GM21528 (cell line): ENCODE measurements at regions not wholly inside any gene's neighbourhood (a gene's known extent, or its start where the extent isn't known, plus 50 kb on each side); places are given as distances from the start of the nearest gene placed in this dataset.
"Not testable (repeated sequence)": the region's sequence is repeated elsewhere in the genome, so short reads cannot be mapped to it uniquely, and the experiment has no call there.

ENCODE experiments used
- ATAC-seq: cut with Tn5 transposase; IDR thresholded peaks from one replicate; pipeline ENCODE4 v1.9.1; 2021; ENCODE audit warnings: mild to moderate bottlenecking, moderate library complexity; ENCODE audit not compliant: unreplicated experiment, low FRiP score

DNA sequence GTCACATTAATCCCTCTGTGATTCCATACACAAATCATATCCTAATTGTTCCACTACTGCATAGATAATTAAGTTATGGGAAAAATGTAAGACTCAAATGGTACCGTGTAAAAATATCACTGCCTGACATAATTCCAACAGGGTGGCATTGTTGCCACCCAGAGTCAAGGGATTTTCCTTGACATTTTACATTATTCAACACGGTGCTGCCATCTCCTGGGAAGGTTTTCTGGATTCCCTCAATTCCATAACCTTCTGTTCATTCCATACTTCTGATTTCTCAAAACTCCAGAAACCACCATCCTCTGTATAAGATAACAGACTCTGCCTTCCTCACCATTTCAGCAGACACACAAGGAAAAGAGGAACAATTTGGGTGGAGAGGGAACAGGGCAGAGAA, 495.9 kb downstream of the XPNPEP1 start:
- no peak for ATAC-seq

DNA sequence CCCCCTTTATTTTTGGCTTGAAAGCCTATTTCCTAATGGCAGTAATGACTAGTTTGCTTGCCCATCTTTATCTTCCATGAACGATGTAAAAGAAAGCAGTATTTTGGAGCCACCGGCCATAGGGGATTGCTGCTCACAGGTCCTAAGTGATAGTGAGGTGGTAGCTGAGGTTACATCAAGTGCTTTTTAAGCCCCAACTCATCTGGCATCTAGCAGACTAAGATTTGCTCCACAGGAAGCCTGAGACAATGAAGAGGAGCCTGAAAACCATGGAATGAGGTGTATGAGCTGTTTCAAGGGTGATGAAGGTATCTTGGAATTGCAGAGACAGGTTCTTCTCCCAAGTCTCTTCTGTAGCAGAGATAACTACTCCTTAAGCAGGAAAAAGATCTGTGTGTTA, 496.3 kb downstream of the XPNPEP1 start:
- ATAC-seq, result no peak

DNA sequence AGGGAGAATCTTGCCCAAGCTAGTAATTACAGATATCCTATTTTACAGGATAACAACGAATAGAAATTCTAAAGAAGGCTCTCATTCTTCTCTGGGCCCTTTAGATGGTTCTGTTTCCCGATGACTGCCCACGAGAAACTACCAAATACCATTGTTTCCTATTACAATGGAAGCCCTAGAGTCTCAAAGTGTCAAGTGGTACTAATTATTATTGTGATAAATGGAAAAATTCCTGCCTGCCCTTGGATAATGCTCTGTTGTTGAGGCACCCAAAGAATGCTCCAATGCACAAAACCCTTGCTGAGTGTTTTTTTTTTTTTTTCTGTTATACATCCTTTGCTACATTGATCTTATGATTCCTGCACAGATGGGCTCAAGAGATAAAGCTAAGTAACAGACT, 504.5 kb downstream of the XPNPEP1 start:
- no peak for ATAC-seq

GRCh38 chr10:109417803-109418202, 505.5 kb downstream of the XPNPEP1 start:
- ATAC-seq, result no peak

- no peak for ATAC-seq
These were observed 511.0 kb downstream of the XPNPEP1 start for GRCh38 chr10:109412353-109412752.

DNA sequence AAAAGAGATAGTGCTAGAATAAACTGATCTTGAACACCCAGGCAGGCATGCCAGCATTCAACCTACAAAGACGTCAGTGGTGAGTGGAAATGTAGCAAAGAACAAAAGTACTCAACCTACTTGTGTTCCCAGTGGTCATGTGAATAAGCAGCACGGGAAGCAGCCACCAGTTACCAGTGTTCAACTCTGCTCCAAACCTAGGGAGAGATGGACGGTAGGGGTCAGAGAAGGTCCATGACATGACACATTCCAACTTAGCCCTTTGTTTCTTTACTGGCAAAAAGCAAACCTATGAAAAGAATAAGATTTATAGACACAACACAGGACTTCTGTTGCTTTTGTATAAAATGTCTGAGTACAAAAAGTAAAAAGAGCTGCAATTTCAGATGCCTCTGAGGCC, 511.4 kb downstream of the XPNPEP1 start:
- ATAC-seq, result no peak

GRCh38 chr10:109405338-109405737, 518.0 kb downstream of the XPNPEP1 start:
- ATAC-seq, result no peak

DNA sequence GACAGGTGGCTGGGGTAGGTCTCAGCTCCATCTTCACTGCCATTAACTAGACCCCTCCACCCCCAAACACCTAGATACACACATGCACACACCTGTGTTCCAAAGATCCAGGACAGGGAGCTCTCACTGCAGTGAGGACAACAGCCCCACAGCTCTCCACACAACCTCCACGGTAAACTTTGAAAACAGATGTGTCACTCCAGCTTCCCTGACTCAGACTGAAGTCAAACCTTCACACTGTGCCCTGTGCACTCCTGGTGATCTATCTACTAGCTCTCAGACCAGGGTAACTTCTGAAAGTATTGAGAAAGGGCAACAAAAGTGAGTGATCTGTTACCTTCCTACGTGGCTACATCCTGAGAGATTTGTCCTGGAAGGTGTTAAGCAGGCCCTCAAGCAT, 519.8 kb downstream of the XPNPEP1 start:
- ATAC-seq, result no peak

GRCh38 chr10:109393425-109393824, 529.9 kb downstream of the XPNPEP1 start:
- ATAC-seq, result no peak

- no peak for ATAC-seq
These were observed 536.4 kb downstream of the XPNPEP1 start for GRCh38 chr10:109386921-109387320.

GRCh38 chr10:109386101-109386500, 537.2 kb downstream of the XPNPEP1 start:
- no peak for ATAC-seq

DNA sequence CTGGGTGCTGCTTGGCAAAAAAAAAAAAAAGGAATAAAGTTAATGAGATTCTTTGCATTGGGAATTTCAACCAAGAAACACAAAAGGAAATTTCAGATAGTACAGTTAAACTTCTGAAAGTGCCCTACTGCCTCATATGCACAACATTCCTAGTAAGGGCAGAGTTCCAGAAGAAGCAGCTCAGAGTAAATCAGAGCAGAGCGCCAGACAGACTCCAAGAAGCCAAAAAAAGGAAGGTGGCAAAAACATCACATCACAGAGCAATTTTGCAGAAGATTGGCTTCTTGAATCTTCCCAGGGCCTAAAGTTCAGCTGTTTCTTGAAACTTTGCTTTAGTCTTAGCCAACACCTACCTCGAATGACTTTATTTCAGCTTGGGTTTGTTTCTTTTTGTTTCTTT, 544.1 kb downstream of the XPNPEP1 start:
- ATAC-seq, result no peak

DNA sequence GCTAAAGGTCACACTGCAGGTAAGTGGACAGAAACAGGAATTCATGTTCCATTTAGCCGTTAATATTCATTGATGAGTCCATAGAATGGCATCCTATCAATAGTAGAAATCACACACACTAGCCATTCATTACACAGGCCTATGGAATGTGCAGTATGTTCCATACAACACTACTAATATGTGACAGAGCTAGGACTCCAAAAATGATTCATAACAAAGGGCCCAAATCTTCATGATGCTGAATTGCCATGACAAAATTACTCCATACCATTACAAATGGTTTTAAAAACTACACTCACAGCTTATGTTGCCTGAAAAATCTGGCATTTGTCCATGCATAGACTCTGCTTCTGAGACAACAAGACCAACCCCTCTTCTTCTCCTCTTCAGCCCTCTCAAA, 549.1 kb downstream of the XPNPEP1 start:
- no peak for ATAC-seq

DNA sequence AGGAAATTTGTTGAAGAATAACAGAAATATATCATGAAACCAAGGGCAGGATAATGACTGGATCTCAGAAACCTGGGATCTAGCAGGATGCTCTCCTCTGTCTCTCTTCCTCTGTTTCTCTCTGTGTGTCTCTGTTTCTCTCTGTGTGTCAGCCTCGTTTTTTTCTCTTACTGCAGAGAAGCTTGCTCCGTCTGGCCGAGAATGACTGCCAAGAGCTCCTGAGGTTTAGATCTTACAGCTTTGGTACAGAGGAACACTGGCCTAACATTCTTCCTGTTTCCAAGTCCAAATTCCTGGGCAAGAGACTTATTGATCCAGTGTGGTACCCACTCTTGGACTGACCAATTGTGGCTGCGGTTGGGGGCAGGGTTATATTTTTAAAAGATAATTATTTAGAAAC, 564.0 kb downstream of the XPNPEP1 start:
- no peak for ATAC-seq

DNA sequence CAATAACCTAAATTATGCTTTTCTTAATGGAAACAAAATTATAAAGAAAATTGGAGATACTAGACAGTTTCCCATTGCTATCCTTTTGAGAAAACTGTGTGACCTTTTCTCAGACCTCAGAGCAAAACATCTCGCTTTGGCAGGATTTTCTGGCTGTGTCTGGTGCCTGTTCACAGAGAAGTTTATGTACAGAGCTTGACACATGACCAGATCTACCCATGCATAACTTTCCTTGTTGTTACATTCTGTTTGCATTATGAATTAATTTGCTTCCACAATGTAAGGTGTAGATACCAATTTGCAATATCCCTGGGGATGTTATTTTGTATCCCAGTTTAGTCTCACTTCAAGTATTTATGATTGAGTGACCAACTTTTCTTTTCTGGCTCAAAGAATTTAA, 565.0 kb downstream of the XPNPEP1 start:
- no peak for ATAC-seq

- no peak for ATAC-seq
These were observed 575.0 kb downstream of the XPNPEP1 start for GRCh38 chr10:109348324-109348723.

DNA sequence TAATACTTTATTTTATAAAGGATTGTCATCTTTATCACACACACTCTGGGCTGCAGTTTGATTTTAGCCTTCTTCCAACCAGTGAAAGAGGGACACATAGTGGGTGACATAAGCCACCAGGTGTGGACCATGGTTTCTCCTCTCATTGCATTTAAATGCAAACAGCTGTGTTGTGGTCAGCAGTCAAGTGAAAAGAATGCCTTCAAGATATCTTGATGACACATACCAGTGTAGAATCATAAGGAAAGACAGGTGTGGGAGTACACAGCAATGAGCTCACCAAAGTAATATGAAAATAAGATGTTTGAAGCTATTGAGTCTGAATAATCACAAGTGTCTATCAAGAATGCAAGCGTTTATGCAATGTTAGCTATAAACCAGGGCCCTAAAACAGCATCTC, 580.0 kb downstream of the XPNPEP1 start:
- no peak for ATAC-seq

DNA sequence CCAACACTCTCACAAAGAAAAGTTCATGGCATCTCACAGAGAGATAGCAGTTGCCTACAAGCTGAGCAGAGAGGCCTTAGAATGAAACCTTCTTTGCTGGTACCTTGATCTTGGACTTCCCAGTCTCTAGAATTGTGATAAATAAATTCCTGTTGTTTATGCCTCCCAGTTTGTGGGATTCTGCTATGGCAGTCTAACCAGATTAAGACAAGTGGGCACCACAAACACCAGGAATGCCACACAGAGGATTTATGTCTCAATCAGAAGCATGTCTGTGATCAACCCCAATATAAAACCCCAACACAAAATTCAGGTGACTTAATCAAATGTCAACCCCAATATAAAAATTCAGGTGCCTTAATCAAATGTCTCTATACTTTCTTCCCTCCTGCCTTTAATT, 581.3 kb downstream of the XPNPEP1 start:
- ATAC-seq, result no peak

DNA sequence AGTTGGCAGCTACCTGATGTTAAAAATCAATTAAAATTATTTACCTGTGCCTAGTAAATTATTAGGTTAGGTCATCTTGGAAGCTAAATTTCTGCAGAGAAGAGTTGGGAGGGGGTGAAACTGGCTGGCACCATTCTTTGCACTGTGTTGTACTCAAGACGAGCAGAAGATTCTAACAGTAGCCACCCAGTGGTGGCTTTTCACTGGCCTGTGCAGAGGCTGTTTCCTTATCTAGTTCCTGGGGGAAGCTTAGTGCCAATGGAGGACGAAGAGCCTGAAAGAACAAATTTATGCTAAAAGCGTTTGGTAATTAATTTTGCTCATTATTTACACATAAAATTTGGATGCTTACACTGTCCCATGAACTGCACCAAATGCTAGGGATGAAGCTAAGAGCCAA, 595.3 kb downstream of the XPNPEP1 start:
- no peak for ATAC-seq

- ATAC-seq, result no peak
These were observed 596.0 kb downstream of the XPNPEP1 start for GRCh38 chr10:109327266-109327665.

GRCh38 chr10:109324721-109325120, 598.6 kb downstream of the XPNPEP1 start:
- ATAC-seq, result no peak

GRCh38 chr10:109317746-109318366, 605.5 kb downstream of the XPNPEP1 start:
- no peak for ATAC-seq

DNA sequence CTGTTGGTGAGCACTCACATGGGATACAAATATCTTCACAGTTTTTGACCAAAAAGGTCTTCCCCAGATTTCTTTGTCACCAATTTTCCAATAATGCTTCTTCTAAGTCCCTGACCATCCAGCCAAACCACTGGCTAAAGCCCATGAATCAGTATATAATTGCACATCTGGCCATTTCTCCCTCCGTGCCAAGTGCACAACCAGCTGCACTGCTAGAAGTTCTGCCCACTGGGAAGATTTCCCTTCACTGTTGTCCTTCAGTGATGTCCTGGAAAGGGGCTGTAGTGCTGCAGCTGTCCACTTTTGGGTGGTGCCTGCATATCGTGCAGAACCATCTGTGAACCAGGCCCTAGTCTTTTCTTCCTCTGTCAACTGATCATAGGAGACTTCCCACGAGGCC, 609.3 kb downstream of the XPNPEP1 start:
- not testable (repeated sequence) for ATAC-seq
